ENCODE measurements at regions not wholly inside any gene's neighbourhood (a gene's known extent, or its start where the extent isn't known, plus 50 kb on each side); places are given as distances from the start of the nearest gene placed in this dataset.

- ATAC-seq = no peak
These were observed 58.8 kb downstream of the CLDN34 start for GRCh38 chrX:10025742-10026493.

GRCh38 chrX:10028283-10029104 lies 61.3 kb downstream of the CLDN34 start:
- Histone ChIP-seq H3K4me3 (no peak overlapping the region), H3K27me3 (no peaks in the 10 kb centered on the region), H3K4me1 (peaks cover 0 to 9% (median 6%) of the 10 kb centered on the region in 3 donors), H3K27ac (peak overlapping the region in 2 of 4 donors; percentile 23 to 46), H3K9me3 (no peaks in the 10 kb centered on the region), H3K36me3 (no peaks in the 10 kb centered on the region)
- 19 to 31% methylated on average over 7 of the region's 7 CpGs for WGBS, 2 donors
- TF ChIP-seq CTCF (IDR thresholded peaks at IDR 0.05) = no peak
- no peak for FAIRE-seq
- DNase-seq = no peak
- intact Hi-C loops (cut with DNase I) = no loop called here
- ATAC-seq = peak; percentile 47 to 74 (median 58)

More at GRCh38 chrX:10025742-10026493, 58.8 kb downstream of the CLDN34 start:
- Histone ChIP-seq H3K9me3 (no peaks in the 10 kb centered on the region), H3K4me1 (peaks cover 0 to 9% (median 6%) of the 10 kb centered on the region in 3 donors), H3K27ac (no peak overlapping the region), H3K36me3 (no peaks in the 10 kb centered on the region), H3K27me3 (no peaks in the 10 kb centered on the region), H3K4me3 (no peak overlapping the region)
- intact Hi-C loops (cut with DNase I) = no loop called here
- FAIRE-seq (no peak), DNase-seq (no peak)
- no peak for TF ChIP-seq CTCF (IDR thresholded peaks at IDR 0.05)
- 76 to 90% methylated on average over 6 of the region's 6 CpGs for WGBS, 2 donors

- Histone ChIP-seq H3K36me3 (no peaks in the 10 kb centered on the region), H3K4me1 (peaks cover 0 to 9% (median 6%) of the 10 kb centered on the region in 3 donors), H3K9me3 (no peaks in the 10 kb centered on the region), H3K27me3 (no peaks in the 10 kb centered on the region), H3K4me3 (no peak overlapping the region), H3K27ac (no peak overlapping the region)
- ATAC-seq (peak; percentile 30 to 75 (median 65)), DNase-seq (peak in 1 of 6 donors; percentile 24), FAIRE-seq (no peak)
- intact Hi-C loops (cut with DNase I) = no loop called here
- WGBS, 2 donors = 54 to 56% methylated on average over 3 of the region's 3 CpGs
- no peak for TF ChIP-seq CTCF (IDR thresholded peaks at IDR 0.05)
These were observed 63.4 kb downstream of the CLDN34 start for GRCh38 chrX:10030570-10030969.

GRCh38 chrX:10031746-10032145 lies 64.6 kb downstream of the CLDN34 start:
- peaks cover 0 to 9% (median 6%) of the 10 kb centered on the region in 3 donors for H3K4me1 ChIP-seq
- FAIRE-seq = no peak

More at GRCh38 chrX:10031746-10032145, 64.6 kb downstream of the CLDN34 start:
- no peak for TF ChIP-seq CTCF (IDR thresholded peaks at IDR 0.05)
- no peak for ATAC-seq
- intact Hi-C loops (cut with DNase I) = no loop called here
- WGBS, 2 donors = 80 to 91% methylated on average over 9 of the region's 9 CpGs
- H3K9me3 ChIP-seq = no peaks in the 10 kb centered on the region
- DNase-seq = no peak
- no peaks in the 10 kb centered on the region for H3K27me3 ChIP-seq
- H3K27ac ChIP-seq = no peak overlapping the region
- no peaks in the 10 kb centered on the region for H3K36me3 ChIP-seq
- no peak overlapping the region for H3K4me3 ChIP-seq
